Neuronal stem cell (in vitro differentiated cells): ENCODE measurements at regions not wholly inside any gene's neighbourhood (a gene's known extent, or its start where the extent isn't known, plus 50 kb on each side); places are given as distances from the start of the nearest gene placed in this dataset.

Experiments used
- DNase-seq: peaks from one replicate; pipeline ENCODE4 v3.0.0-alpha.2; 2013; ENCODE audit warnings: low spot score
- H2AFZ ChIP-seq: one replicate; pipeline ENCODE4 v1.6.1; 2013; ENCODE audit warnings: mild to moderate bottlenecking, low read length, inconsistent platforms
- H2AK5ac ChIP-seq: 2 replicates; pipeline ENCODE4 v1.6.1; 2013; ENCODE audit warnings: low read depth, mild to moderate bottlenecking, inconsistent platforms, low read length, moderate library complexity, mixed read lengths
- H2BK120ac ChIP-seq: 2 replicates; pipeline ENCODE4 v1.6.1; 2013; ENCODE audit warnings: low read depth, mild to moderate bottlenecking, inconsistent platforms, low read length, moderate library complexity, mixed read lengths
- H2BK12ac ChIP-seq: one replicate; pipeline ENCODE4 v1.6.1; 2013; ENCODE audit warnings: low read length, inconsistent platforms
- H2BK15ac ChIP-seq: 2 replicates; pipeline ENCODE4 v1.6.1; 2013; ENCODE audit warnings: mild to moderate bottlenecking, low read length, inconsistent platforms, mixed read lengths
- H2BK5ac ChIP-seq: one replicate; pipeline ENCODE4 v1.6.1; 2013; ENCODE audit warnings: inconsistent platforms, mild to moderate bottlenecking, low read length, moderate library complexity
- H3K14ac ChIP-seq: one replicate; pipeline ENCODE4 v1.6.1; 2013; ENCODE audit warnings: low read length, inconsistent platforms
- H3K18ac ChIP-seq: 2 replicates; pipeline ENCODE4 v1.6.1; 2013; ENCODE audit warnings: low read length, inconsistent platforms
- H3K23ac ChIP-seq: 2 replicates; pipeline ENCODE4 v1.6.1; 2013; ENCODE audit warnings: low read depth, mild to moderate bottlenecking, mixed read lengths, low read length, inconsistent platforms; ENCODE audit not compliant: poor library complexity
- H3K27ac ChIP-seq: replicated peaks from 3 replicates; pipeline ENCODE4 v1.5.1; 2013; ENCODE audit warnings: low read length, inconsistent platforms
- H3K27me3 ChIP-seq, 3 experiments: 2 replicates each; pipeline ENCODE4 v1.6.1; 2013; ENCODE audit warnings: low read length in 3 of 3, mild to moderate bottlenecking in 2 of 3, inconsistent platforms in 1 of 3, low read depth in 1 of 3, mixed read lengths in 1 of 3, moderate library complexity in 1 of 3; ENCODE audit not compliant: control insufficient read depth in 3 of 3, insufficient read depth in 3 of 3
- H3K36me3 ChIP-seq, 2 donors: replicated peaks in 1 of 2; 2 replicates each; pipeline ENCODE4 v1.6.1; 2013; ENCODE audit warnings: low read length in 2 of 2; ENCODE audit not compliant: control insufficient read depth in 2 of 2, insufficient read depth in 2 of 2
- H3K4ac ChIP-seq: 2 replicates; pipeline ENCODE4 v1.6.1; 2013; ENCODE audit warnings: inconsistent platforms, mild to moderate bottlenecking, low read length, moderate library complexity
- H3K4me1 ChIP-seq, 2 donors: 1 replicate in 1 of 2; 2 replicates in 1 of 2; pipeline ENCODE4 v1.6.1; 2013; ENCODE audit warnings: low read length in 2 of 2, low read depth in 1 of 2; ENCODE audit not compliant: control insufficient read depth in 2 of 2, insufficient read depth in 1 of 2
- H3K4me2 ChIP-seq: one replicate; pipeline ENCODE4 v1.6.1; 2013; ENCODE audit warnings: mild to moderate bottlenecking, low read length, inconsistent platforms; ENCODE audit not compliant: insufficient read depth, poor library complexity, severe bottlenecking
- H3K4me3 ChIP-seq, 2 donors: 2 replicates each; pipeline ENCODE4 v1.5.1; 2013; ENCODE audit warnings: low read length in 2 of 2, mild to moderate bottlenecking in 2 of 2, inconsistent platforms in 1 of 2, moderate library complexity in 1 of 2
- H3K79me1 ChIP-seq: one replicate; pipeline ENCODE4 v1.6.1; 2013; ENCODE audit warnings: low read depth, mild to moderate bottlenecking, inconsistent platforms, low read length, moderate library complexity
- H3K9ac ChIP-seq: one replicate; pipeline ENCODE4 v1.6.1; 2013; ENCODE audit warnings: mild to moderate bottlenecking, low read depth, low read length, inconsistent platforms; ENCODE audit not compliant: poor library complexity
- H3K9me3 ChIP-seq, 2 donors: replicated peaks in 1 of 2; 2 replicates each; pipeline versions ENCODE3 to v1.6.1; 2013; ENCODE audit warnings: low read length in 2 of 2, mild to moderate bottlenecking in 2 of 2, inconsistent platforms in 1 of 2, low read depth in 1 of 2, mixed read lengths in 1 of 2, moderate library complexity in 1 of 2; ENCODE audit not compliant: control insufficient read depth in 2 of 2, insufficient read depth in 1 of 2
- H4K8ac ChIP-seq: one replicate; pipeline ENCODE4 v1.6.1; 2013; ENCODE audit warnings: low read depth, mild to moderate bottlenecking, inconsistent platforms, low read length, moderate library complexity
- H4K91ac ChIP-seq: one replicate; pipeline ENCODE4 v1.6.1; 2013; ENCODE audit warnings: low read length, low read depth, mild to moderate bottlenecking, inconsistent platforms; ENCODE audit not compliant: poor library complexity
- WGBS, 2 donors: extraction: QIAGEN DNeasy Blood & Tissue Kit; methylation state at CpG; one replicate each; pipeline ENCODE4 v1.1.7; 2013; ENCODE audit warnings: missing lambda C conversion rate in 2 of 2, mixed read lengths in 1 of 2; ENCODE audit not compliant: insufficient read length in 2 of 2, insufficient replicate concordance in 1 of 2; ENCODE audit errors: extremely low coverage in 2 of 2; 5-methylcytosine and 5-hydroxymethylcytosine counted together

GRCh38 chr11:92313784-92314183, 89.2 kb downstream of the FAT3 start:
- Histone ChIP-seq H4K91ac (no peak overlapping the region), H2BK120ac (no peak overlapping the region), H3K4me3 (no peak overlapping the region), H2BK12ac (no peak overlapping the region), H3K4ac (no peak overlapping the region), H3K27me3 (no peaks in the 10 kb centered on the region), H3K23ac (no peak overlapping the region), H3K4me2 (no peak overlapping the region), H3K14ac (no peak overlapping the region), H3K18ac (no peak overlapping the region), H3K9me3 (peaks cover 0 to 20% of the 10 kb centered on the region in 2 donors), H3K36me3 (peaks cover 0 to 39% of the 10 kb centered on the region in 2 donors), H3K9ac (no peak overlapping the region), H3K79me1 (no peaks in the 10 kb centered on the region), H2BK15ac (no peak overlapping the region), H3K4me1 (peaks cover 8% of the 10 kb centered on the region in 2 donors), H4K8ac (no peak overlapping the region), H2AFZ (no peak overlapping the region), H3K27ac (no peak overlapping the region), H2AK5ac (no peak overlapping the region), H2BK5ac (no peak overlapping the region)
- DNase-seq: no peak
- WGBS, 2 donors: no CpG with 5 or more reads among the region's 5 CpGs

- DNase-seq: no peak
- H3K4me1 ChIP-seq: peaks cover 7 to 8% of the 10 kb centered on the region in 2 donors
- H3K79me1 ChIP-seq: no peaks in the 10 kb centered on the region
- H2AK5ac ChIP-seq: no peak overlapping the region
- no peak overlapping the region for H2AFZ ChIP-seq
- no peak overlapping the region for H3K9ac ChIP-seq
- no peak overlapping the region for H3K18ac ChIP-seq
- H2BK15ac ChIP-seq: no peak overlapping the region
- no peak overlapping the region for H3K4ac ChIP-seq
- WGBS, 2 donors: no CpG with 5 or more reads among the region's 1 CpG
- no peak overlapping the region for H3K4me2 ChIP-seq
- no peak overlapping the region for H2BK5ac ChIP-seq
- H3K27me3 ChIP-seq: no peaks in the 10 kb centered on the region
- H4K91ac ChIP-seq: no peak overlapping the region
- no peak overlapping the region for H2BK120ac ChIP-seq
- H2BK12ac ChIP-seq: no peak overlapping the region
- peaks cover 0 to 42% of the 10 kb centered on the region in 2 donors for H3K36me3 ChIP-seq
- no peak overlapping the region for H4K8ac ChIP-seq
- H3K4me3 ChIP-seq: no peak overlapping the region
- H3K9me3 ChIP-seq: peaks cover 0 to 20% of the 10 kb centered on the region in 2 donors
- no peak overlapping the region for H3K27ac ChIP-seq
- H3K14ac ChIP-seq: no peak overlapping the region
- H3K23ac ChIP-seq: no peak overlapping the region
Measured at GRCh38 chr11:92314499-92314898, 89.9 kb downstream of the FAT3 start.

GRCh38 chr11:92316106-92316809, 91.6 kb downstream of the FAT3 start:
- Histone ChIP-seq H4K8ac (no peak overlapping the region), H2BK15ac (no peak overlapping the region), H3K4ac (no peak overlapping the region), H2BK12ac (no peak overlapping the region), H3K18ac (no peak overlapping the region), H3K23ac (no peak overlapping the region), H3K4me1 (peaks cover 4 to 8% of the 10 kb centered on the region in 2 donors), H2BK5ac (no peak overlapping the region), H2AK5ac (no peak overlapping the region), H3K14ac (no peak overlapping the region), H4K91ac (no peak overlapping the region), H2AFZ (no peak overlapping the region), H2BK120ac (no peak overlapping the region), H3K9me3 (peaks cover 0 to 13% of the 10 kb centered on the region in 2 donors), H3K4me3 (no peak overlapping the region), H3K27me3 (no peaks in the 10 kb centered on the region), H3K36me3 (peaks cover 0 to 42% of the 10 kb centered on the region in 2 donors), H3K79me1 (no peaks in the 10 kb centered on the region), H3K9ac (no peak overlapping the region), H3K4me2 (no peak overlapping the region), H3K27ac (no peak overlapping the region)
- no CpG with 5 or more reads among the region's 4 CpGs for WGBS, 2 donors
- no peak for DNase-seq

GRCh38 chr11:92317222-92317621, 92.6 kb downstream of the FAT3 start:
- Histone ChIP-seq H2BK5ac (no peak overlapping the region), H3K18ac (no peak overlapping the region), H2BK12ac (no peak overlapping the region), H3K4me2 (no peak overlapping the region), H3K9me3 (peaks cover 0 to 6% of the 10 kb centered on the region in 2 donors), H4K91ac (no peak overlapping the region), H3K27ac (no peak overlapping the region), H2BK15ac (no peak overlapping the region), H2AK5ac (no peak overlapping the region), H2AFZ (no peak overlapping the region), H3K14ac (no peak overlapping the region), H3K4me1 (peaks cover 0 to 2% of the 10 kb centered on the region in 2 donors), H3K23ac (no peak overlapping the region), H3K79me1 (no peaks in the 10 kb centered on the region), H2BK120ac (no peak overlapping the region), H3K4ac (no peak overlapping the region), H3K4me3 (no peak overlapping the region), H3K36me3 (peaks cover 0 to 39% of the 10 kb centered on the region in 2 donors), H3K9ac (no peak overlapping the region), H4K8ac (no peak overlapping the region), H3K27me3 (no peaks in the 10 kb centered on the region)
- DNase-seq: no peak
